ENCODE measurements at regions not wholly inside any gene's neighbourhood (a gene's known extent, or its start where the extent isn't known, plus 50 kb on each side); places are given as distances from the start of the nearest gene placed in this dataset.

DNA sequence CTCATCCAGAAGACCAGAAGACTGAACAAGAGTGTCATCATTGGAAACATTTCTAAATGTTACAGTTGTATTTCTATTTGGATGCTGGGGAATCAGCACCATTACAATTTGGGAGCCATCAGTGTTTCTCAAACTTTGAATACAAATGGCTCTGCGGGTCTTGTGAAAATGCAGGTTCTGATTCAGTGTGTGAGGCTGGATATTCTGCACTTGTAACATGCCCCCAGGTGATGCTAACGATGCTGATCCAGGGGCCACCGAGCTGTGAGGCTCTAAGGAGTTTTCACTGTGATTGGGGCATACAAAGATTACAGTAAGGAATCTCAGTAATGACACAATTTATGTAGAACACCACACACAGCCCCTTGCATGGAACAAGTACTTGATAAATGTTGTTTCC lies 167.7 kb downstream of the ACTL7B start:
- Histone ChIP-seq H3K56ac (ENCODE audit: extremely low read depth, insufficient read depth, low read length) (no peak overlapping the region), H3K23ac (ENCODE audit: low read depth, low read length) (no peak overlapping the region), H4K5ac (ENCODE audit: low read depth, low read length) (no peak overlapping the region), H3K4me2 (ENCODE audit: low read depth, low read length) (no peak overlapping the region), H3K9me1 (ENCODE audit: insufficient read depth, low read length) (no peaks in the 10 kb centered on the region), H3K9ac (ENCODE audit: low read depth, low read length) (no peak overlapping the region), H3K36me3 (ENCODE audit: control insufficient read depth, insufficient read depth, low read length) (no peaks in the 10 kb centered on the region), H3K18ac (ENCODE audit: low read depth, low read length) (no peak overlapping the region), H2BK15ac (ENCODE audit: low read depth, low read length) (no peak overlapping the region), H2BK20ac (ENCODE audit: low read depth, low read length) (no peak overlapping the region), H2AK5ac (ENCODE audit: low read depth, low read length) (no peak overlapping the region), H3K4me3 (ENCODE audit: insufficient read depth, low read depth, low read length) (no peak overlapping the region), H4K8ac (ENCODE audit: low read depth in 2 of 2, low read length in 2 of 2) (no peak overlapping the region), H4K91ac (ENCODE audit: insufficient read depth, low read depth, low read length) (no peak overlapping the region), H3K4me1 (ENCODE audit: control insufficient read depth, insufficient read depth, low read length) (no peaks in the 10 kb centered on the region), H2AK9ac (replicated peaks; ENCODE audit: low read depth, low read length, poor library complexity) (no peak overlapping the region), H3K27ac (ENCODE audit: insufficient read depth, low read length) (no peak overlapping the region), H2BK120ac (ENCODE audit: low read depth, low read length) (no peak overlapping the region), H3K14ac (replicated peaks; ENCODE audit: low read depth, low read length) (no peak overlapping the region), H2BK5ac (ENCODE audit: low read depth, low read length, poor library complexity, severe bottlenecking) (no peak overlapping the region), H4K20me1 (ENCODE audit: insufficient read depth, low read length) (no peaks in the 10 kb centered on the region), H2AFZ (replicated peaks; ENCODE audit: low read length, poor library complexity) (no peak overlapping the region), H3K9me3 (ENCODE audit: control insufficient read depth, insufficient read depth, low read length) (no peaks in the 10 kb centered on the region; the same call in 1 of the 2 replicates), H3K27me3 (ENCODE audit: control insufficient read depth, insufficient read depth, low read length) (no peaks in the 10 kb centered on the region), H3K4ac (ENCODE audit: low read depth, low read length) (no peak overlapping the region), H3K79me1 (ENCODE audit: low read depth in 1 of 2, low read length in 2 of 2) (no peaks in the 10 kb centered on the region)
- ChIA-PET CTCF (no interaction called here), POLR2A (ENCODE audit: unreplicated experiment) (no interaction called here)
- in situ Hi-C loops (cut with MboI; ENCODE audit: low sequenced_read_pairs) = no loop called here
- intact Hi-C loops (cut with micrococcal nuclease) = no loop called here
- no peak for ATAC-seq (ENCODE audit: low read depth)
- DNase-seq = no peak
- TF ChIP-seq MXI1 (IDR thresholded peaks at IDR 0.05; ENCODE audit: borderline replicate concordance, low read depth, low read length) = no peak
- no peak for TF ChIP-seq CTCF (conservative IDR thresholded peaks at IDR 0.05; ENCODE audit: low read depth, low read length)
- no peak for TF ChIP-seq NFE2L2 (IDR thresholded peaks at IDR 0.05; ENCODE audit: low read depth, low read length)
- TF ChIP-seq USF2 (IDR thresholded peaks at IDR 0.05; ENCODE audit: low read depth, low read length) = no peak
- TF ChIP-seq RFX5 (IDR thresholded peaks at IDR 0.05; ENCODE audit: low read depth, low read length) = no peak
- no peak for TF ChIP-seq RAD21 (IDR thresholded peaks at IDR 0.05; ENCODE audit: low read length)
- no peak for TF ChIP-seq POLR2A (IDR thresholded peaks at IDR 0.05; ENCODE audit: low read depth, low read length)
- no peak for TF ChIP-seq ELK1 (IDR thresholded peaks at IDR 0.05; ENCODE audit: borderline replicate concordance, low read depth, low read length)
- TF ChIP-seq CEBPB (IDR thresholded peaks at IDR 0.05; ENCODE audit: low read depth, low read length) = no peak
- no peak for TF ChIP-seq RCOR1 (IDR thresholded peaks at IDR 0.05; ENCODE audit: insufficient replicate concordance, low read length)
- no peak for TF ChIP-seq MAZ (IDR thresholded peaks at IDR 0.05; ENCODE audit: borderline replicate concordance, low read depth, low read length)
- no peak for TF ChIP-seq SMC3 (IDR thresholded peaks at IDR 0.05; ENCODE audit: low read depth, low read length)
- no peak for TF ChIP-seq CHD1 (IDR thresholded peaks at IDR 0.05; ENCODE audit: low read depth, low read length)
- TF ChIP-seq MAFK (IDR thresholded peaks at IDR 0.05; ENCODE audit: low read depth, low read length) = no peak
- WGBS, 2 experiments (ENCODE audit: extremely low coverage in 2 of 2, insufficient read length in 1 of 2) = no CpG with 5 or more reads among the region's 3 CpGs
- BruUV-seq (replicated peaks) = no TSS peak
- dilution Hi-C loops (cut with HindIII; ENCODE audit: low sequenced_read_pairs, unreplicated experiment) = no loop called here
